Hepatocyte (in vitro differentiated cells): ENCODE measurements at regions not wholly inside any gene's neighbourhood (a gene's known extent, or its start where the extent isn't known, plus 50 kb on each side); places are given as distances from the start of the nearest gene placed in this dataset.

Source experiments
- DNase-seq: peaks from one replicate; pipeline ENCODE4 v3.0.0-alpha.2; 2016; ENCODE audit warnings: low spot score
- H2AFZ ChIP-seq: fragments of 200-600 bp; sonication (generic); 2 replicates; pipeline ENCODE4 v1.6.0; 2016; ENCODE audit warnings: antibody characterized with exemption, mild to moderate bottlenecking
- H3K27ac ChIP-seq: fragments of 200-600 bp; sonication (generic); 2 replicates; pipeline ENCODE4 v1.5.1; 2016; ENCODE audit warnings: mild to moderate bottlenecking
- H3K27me3 ChIP-seq: fragments of 200-600 bp; sonication (generic); 2 replicates; pipeline ENCODE4 v1.6.1; 2016
- H3K36me3 ChIP-seq: fragments of 200-600 bp; sonication (generic); replicated peaks from 2 replicates; pipeline ENCODE4 v1.5.1; 2016; ENCODE audit warnings: low read depth; ENCODE audit not compliant: insufficient read depth
- H3K4me1 ChIP-seq: fragments of 200-600 bp; sonication (generic); 2 replicates; pipeline ENCODE4 v1.5.1; 2016; ENCODE audit warnings: mild to moderate bottlenecking, moderate library complexity; ENCODE audit not compliant: insufficient read depth
- H3K4me2 ChIP-seq: fragments of 200-600 bp; sonication (generic); 2 replicates; pipeline ENCODE4 v1.6.0; 2016
- H3K4me3 ChIP-seq: fragments of 200-600 bp; sonication (generic); 2 replicates; pipeline ENCODE4 v1.5.1; 2016; ENCODE audit warnings: mild to moderate bottlenecking
- H3K79me2 ChIP-seq: fragments of 200-600 bp; sonication (generic); 2 replicates; pipeline ENCODE4 v1.6.0; 2017; ENCODE audit warnings: mild to moderate bottlenecking
- H3K9me2 ChIP-seq: fragments of 200-600 bp; sonication (generic); replicated peaks from 2 replicates; pipeline ENCODE4 v1.6.0; 2017; ENCODE audit warnings: mild to moderate bottlenecking; ENCODE audit not compliant: insufficient read depth
- H3K9me3 ChIP-seq: fragments of 200-600 bp; sonication (generic); 2 replicates; pipeline ENCODE4 v1.5.1; 2016; ENCODE audit warnings: low read depth, mild to moderate bottlenecking
- H4K20me1 ChIP-seq: fragments of 200-600 bp; sonication (generic); 2 replicates; pipeline ENCODE4 v1.6.0; 2016; ENCODE audit warnings: mild to moderate bottlenecking; ENCODE audit not compliant: insufficient read depth, poor library complexity, severe bottlenecking
- CTCF ChIP-seq: fragments of 200-600 bp; sonication (generic); IDR thresholded peaks from 2 replicates; pipeline ENCODE4 v1.5.1; 2016; ENCODE audit warnings: antibody characterized with exemption, mild to moderate bottlenecking; ENCODE audit not compliant: poor library complexity
- EZH2 ChIP-seq: fragments of 200-600 bp; sonication (generic); IDR thresholded peaks from 2 replicates; pipeline ENCODE4 v1.6.1; 2016; ENCODE audit warnings: antibody characterized with exemption, mild to moderate bottlenecking, borderline replicate concordance
- EZH2phosphoT487 ChIP-seq: fragments of 200-600 bp; sonication (generic); IDR thresholded peaks from one replicate; pipeline ENCODE4 v1.6.1; 2018; ENCODE audit warnings: antibody characterized with exemption, mild to moderate bottlenecking, low read depth, moderate library complexity; ENCODE audit not compliant: unreplicated experiment, severe bottlenecking
- WGBS: methylation state at CpG from one replicate; pipeline ENCODE4 v1.1.6; 2016; ENCODE audit warnings: low lambda C conversion rate; ENCODE audit errors: missing lambda C conversion rate; 5-methylcytosine and 5-hydroxymethylcytosine counted together

- H4K20me1 ChIP-seq: no peaks in the 10 kb centered on the region
- no peaks in the 10 kb centered on the region for H3K36me3 ChIP-seq
- H3K9me2 ChIP-seq: no peaks in the 10 kb centered on the region
- no peak overlapping the region for H2AFZ ChIP-seq
- DNase-seq: no peak
- no peaks in the 10 kb centered on the region for H3K9me3 ChIP-seq
- no peak overlapping the region for H3K27ac ChIP-seq
- H3K4me1 ChIP-seq: no peaks in the 10 kb centered on the region
- no peak overlapping the region for H3K4me2 ChIP-seq
- no peaks in the 10 kb centered on the region for H3K79me2 ChIP-seq
- TF ChIP-seq EZH2: no peak
- no peak for TF ChIP-seq EZH2phosphoT487
- no peaks in the 10 kb centered on the region for H3K27me3 ChIP-seq
- H3K4me3 ChIP-seq: no peak overlapping the region
- 89% methylated on average over 5 of the region's 5 CpGs for WGBS
Observed at GRCh38 chr4:19615086-19615689, 636.5 kb upstream of the SLIT2 start.

- no peak overlapping the region for H3K4me3 ChIP-seq
- DNase-seq: no peak
- H3K9me3 ChIP-seq: no peaks in the 10 kb centered on the region
- H3K79me2 ChIP-seq: no peaks in the 10 kb centered on the region
- H3K36me3 ChIP-seq: no peaks in the 10 kb centered on the region
- H3K4me2 ChIP-seq: no peak overlapping the region
- no peak for TF ChIP-seq EZH2phosphoT487
- no peak for TF ChIP-seq CTCF
- TF ChIP-seq EZH2: no peak
- no peak overlapping the region for H2AFZ ChIP-seq
- no peak overlapping the region for H3K27ac ChIP-seq
- H4K20me1 ChIP-seq: no peaks in the 10 kb centered on the region
- WGBS: 92% methylated on average over 1 of the region's 1 CpG
- no peaks in the 10 kb centered on the region for H3K9me2 ChIP-seq
- H3K27me3 ChIP-seq: no peaks in the 10 kb centered on the region
- no peaks in the 10 kb centered on the region for H3K4me1 ChIP-seq
Observed at GRCh38 chr4:19614171-19614570, 637.5 kb upstream of the SLIT2 start.

- no peaks in the 10 kb centered on the region for H3K36me3 ChIP-seq
- H3K9me3 ChIP-seq: no peaks in the 10 kb centered on the region
- H4K20me1 ChIP-seq: no peaks in the 10 kb centered on the region
- WGBS: 64% methylated on average over 2 of the region's 2 CpGs
- no peaks in the 10 kb centered on the region for H3K9me2 ChIP-seq
- H3K79me2 ChIP-seq: no peaks in the 10 kb centered on the region
- no peak overlapping the region for H3K27ac ChIP-seq
- no peak overlapping the region for H3K4me2 ChIP-seq
- H3K27me3 ChIP-seq: no peaks in the 10 kb centered on the region
- H3K4me3 ChIP-seq: no peak overlapping the region
- no peaks in the 10 kb centered on the region for H3K4me1 ChIP-seq
- no peak for TF ChIP-seq EZH2phosphoT487
- no peak for TF ChIP-seq EZH2
- no peak for TF ChIP-seq CTCF
- no peak overlapping the region for H2AFZ ChIP-seq
- no peak for DNase-seq
Observed at GRCh38 chr4:19596342-19596741, 655.4 kb upstream of the SLIT2 start.

- Histone ChIP-seq H3K36me3 (no peaks in the 10 kb centered on the region), H3K27ac (no peak overlapping the region), H3K4me3 (no peak overlapping the region), H3K27me3 (no peaks in the 10 kb centered on the region), H3K4me2 (no peak overlapping the region), H2AFZ (no peak overlapping the region), H4K20me1 (no peaks in the 10 kb centered on the region), H3K9me2 (no peaks in the 10 kb centered on the region), H3K9me3 (no peaks in the 10 kb centered on the region), H3K4me1 (no peaks in the 10 kb centered on the region), H3K79me2 (no peaks in the 10 kb centered on the region)
- DNase-seq: no peak
- TF ChIP-seq CTCF: no peak
- no peak for TF ChIP-seq EZH2
- no peak for TF ChIP-seq EZH2phosphoT487
- 77% methylated on average over 3 of the region's 3 CpGs for WGBS
Observed at GRCh38 chr4:19592391-19592790, 659.3 kb upstream of the SLIT2 start.
